SW480 (cell line): ENCODE measurements at regions not wholly inside any gene's neighbourhood (a gene's known extent, or its start where the extent isn't known, plus 50 kb on each side); places are given as distances from the start of the nearest gene placed in this dataset.
A peak's percentile ranks its signal among the peaks of the same experiment; 100 is the strongest.

Experiments
- DNase-seq: peaks from one replicate; pipeline ENCODE4 v3.0.0-alpha.2; 2016; ENCODE audit warnings: low spot score

DNA sequence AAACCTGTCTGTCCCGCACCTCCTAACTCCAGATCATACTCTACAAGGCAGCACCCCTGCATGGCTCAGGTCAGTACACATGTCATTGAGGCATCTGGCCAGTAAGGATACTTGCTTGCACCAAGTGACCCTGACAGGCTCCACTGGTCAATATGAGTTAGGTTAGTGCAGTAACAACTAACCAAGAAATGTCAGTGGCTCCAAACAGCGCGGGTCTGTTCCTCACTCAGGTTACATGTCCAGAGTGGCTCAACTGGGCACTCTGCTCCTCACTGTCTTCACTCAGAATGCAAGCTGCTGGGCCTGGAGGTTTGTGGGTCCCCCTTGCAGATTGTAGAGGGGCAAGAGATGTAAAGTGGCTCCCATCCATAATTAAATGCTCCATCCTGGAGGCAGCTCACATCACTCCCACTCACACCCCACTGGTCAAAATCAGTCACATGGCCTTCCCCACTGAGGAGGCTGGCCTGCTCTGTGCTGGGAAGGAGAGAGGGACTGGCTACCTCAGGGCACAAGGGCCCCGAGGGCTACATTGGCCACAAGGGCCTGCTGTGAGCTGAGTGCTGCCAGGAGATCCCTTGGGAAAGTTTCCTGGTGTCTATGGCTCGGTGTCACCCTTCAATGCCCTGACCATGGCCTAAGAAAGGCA, 109.1 kb upstream of the GDF10 start:
- DNase-seq = no peak

DNA sequence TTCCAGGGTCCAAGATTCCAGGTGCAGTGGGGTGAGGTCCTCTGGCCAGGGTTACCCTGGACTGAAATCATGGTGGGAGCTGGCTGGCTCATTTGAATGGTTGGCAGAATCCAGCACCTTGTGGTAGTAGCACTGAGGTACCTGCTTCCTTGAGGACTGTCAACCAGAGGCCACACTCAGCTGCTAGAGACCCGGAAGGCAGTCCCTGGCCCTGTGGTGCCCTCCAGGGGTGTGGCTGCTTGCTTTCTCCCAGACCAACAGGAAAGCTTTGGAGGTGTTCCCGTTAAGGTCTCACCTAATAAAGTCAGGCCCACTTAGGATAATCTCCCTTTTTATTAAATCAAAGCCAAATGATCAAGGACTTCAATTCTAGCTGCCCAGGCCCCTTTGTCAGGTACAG, 107.7 kb upstream of the GDF10 start:
- no peak for DNase-seq

DNA sequence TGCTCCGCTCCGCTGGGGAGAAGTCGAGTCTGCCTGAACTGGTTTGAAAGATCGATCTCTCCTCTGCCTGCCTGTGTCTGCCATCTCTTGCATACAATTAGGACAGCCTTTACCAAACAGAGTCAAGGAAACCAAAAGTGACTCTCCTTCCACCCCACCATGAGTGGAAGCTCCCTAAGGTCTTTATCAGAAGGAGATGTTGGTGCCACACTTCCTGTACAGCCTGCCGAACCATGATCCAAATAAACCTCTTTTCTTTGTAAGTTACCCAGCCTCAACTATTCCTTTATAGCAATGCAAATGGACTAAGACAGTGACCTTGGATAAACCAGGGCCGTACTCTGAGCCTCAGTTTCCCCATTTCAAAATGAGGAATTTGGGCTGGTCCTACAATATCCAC, 106.3 kb upstream of the GDF10 start:
- no peak for DNase-seq

DNA sequence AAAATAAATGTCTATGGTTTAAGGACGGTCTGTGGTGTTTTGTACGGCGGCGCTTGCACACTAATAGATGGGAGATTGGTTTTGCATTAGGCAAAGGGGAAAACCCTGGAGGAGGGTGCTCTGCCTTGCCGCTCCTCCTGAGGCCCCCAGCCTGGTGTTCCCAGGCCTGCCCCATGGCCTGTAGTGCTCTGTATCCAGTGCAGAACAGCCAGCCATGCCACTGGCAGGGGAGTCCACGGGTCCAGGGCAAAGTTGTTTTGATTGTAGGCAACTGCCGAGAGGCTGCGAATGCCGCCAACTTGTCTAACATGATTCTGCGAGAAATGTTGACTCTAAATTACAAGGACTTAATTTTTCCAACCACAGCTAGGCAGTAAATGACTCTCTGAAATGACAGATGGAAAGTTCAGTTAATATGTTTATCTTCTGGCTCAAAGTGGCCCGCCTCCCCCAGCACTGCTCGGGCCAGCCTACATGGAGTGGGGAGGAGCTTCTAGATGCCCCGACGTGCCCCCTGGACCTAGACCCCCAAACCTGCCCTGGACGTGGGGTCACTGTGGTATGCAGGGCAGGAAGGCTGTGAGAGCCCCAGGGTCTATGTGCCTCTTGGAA, 104.6 kb upstream of the GDF10 start:
- no peak for DNase-seq

DNA sequence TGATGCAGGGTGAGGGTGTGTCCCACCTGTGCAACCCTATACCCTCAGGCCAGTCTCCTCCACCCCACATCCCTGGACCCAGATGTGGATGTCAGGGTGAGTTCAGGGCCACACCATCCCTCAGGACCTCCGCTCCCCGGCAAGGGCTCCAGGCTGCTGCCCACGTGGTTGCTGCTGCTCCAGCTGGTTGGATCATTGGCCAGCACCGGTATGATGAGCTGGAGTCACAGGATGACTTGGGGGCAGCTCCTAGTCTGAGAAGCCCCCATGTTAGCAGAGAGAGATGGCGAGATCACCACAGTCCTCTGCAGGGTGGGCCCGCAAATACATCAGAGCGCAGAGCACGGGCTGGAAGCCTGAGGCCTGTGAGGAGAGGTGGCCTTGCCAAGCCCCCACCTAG, 103.3 kb upstream of the GDF10 start:
- no peak for DNase-seq

DNA sequence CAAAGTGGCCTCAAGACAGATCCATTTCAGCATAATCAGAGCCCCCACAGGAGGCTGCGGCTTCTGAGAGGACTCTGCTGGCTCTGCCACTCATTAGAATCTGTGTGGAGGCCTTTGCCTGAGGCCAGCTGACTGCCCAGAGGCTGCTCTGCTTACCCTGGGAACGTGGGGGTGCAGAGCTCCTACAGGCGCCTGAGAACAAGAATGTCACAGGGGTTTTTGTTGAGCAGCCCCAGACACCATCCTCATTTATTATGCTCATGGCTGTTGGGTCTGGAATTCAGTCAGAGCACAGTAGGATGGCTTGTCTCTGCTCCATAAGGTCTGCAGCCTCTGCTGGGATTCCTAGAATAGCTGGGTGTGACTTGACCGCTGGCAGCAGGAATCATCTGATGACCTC, 101.8 kb upstream of the GDF10 start:
- DNase-seq = no peak

DNA sequence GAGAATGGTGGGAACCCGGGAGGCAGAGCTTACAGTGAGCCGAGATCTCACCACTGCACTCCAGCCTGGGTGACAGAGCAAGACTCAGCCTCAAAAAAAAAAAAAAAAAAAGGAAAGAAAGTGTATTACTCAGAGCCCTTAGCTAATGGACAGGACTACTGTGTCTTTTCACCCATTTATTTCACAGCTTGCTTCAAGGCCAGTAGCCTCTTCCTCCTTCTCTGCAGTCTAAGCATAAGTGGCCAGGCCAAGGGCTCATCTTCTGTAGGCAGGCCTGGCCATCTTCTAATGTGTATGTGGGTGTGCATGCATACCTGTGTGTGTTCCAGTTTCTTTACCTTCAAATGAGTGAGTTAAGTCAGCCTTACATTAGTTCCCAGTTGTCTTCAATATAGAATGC, 94.8 kb upstream of the GDF10 start:
- DNase-seq = no peak

DNA sequence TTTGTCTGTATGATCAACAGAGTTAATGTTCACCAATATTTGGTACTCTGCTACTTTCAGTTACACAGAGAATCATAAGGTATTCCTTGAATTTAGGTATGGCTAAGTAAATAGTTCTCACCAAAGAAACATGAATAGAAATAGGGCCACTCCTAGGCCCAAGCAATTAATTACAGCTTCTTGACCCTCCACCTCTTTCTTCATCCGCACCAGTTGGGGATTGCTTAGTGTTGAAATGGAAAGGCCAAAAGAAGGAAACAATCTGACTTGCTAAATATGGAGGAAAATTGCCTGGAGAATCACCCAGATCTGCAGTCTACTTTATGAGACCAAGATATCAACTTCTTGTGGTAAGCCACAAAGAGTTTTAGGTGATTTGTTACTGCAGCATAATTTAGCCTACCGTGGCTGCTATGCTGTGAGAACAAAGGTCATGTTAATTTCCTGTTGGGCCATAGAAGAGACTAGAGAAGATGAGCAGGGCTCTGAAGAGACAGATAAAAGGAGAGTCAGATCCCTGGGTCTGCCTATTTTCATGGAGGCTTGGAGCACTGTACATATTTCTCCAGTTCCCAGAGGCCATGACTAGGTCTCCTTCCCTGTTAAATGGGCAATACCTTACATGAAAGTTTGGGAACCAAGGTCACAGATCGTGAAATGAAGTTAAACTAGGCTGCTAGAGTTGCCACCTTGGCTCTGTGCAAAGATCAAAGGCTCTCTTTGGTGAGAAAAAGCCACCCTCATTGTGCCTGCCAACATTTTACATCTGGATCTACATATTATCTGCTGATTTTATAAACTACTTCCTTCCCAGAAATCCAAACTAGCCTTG, 93.3 kb upstream of the GDF10 start:
- peak; percentile 33 for DNase-seq

DNA sequence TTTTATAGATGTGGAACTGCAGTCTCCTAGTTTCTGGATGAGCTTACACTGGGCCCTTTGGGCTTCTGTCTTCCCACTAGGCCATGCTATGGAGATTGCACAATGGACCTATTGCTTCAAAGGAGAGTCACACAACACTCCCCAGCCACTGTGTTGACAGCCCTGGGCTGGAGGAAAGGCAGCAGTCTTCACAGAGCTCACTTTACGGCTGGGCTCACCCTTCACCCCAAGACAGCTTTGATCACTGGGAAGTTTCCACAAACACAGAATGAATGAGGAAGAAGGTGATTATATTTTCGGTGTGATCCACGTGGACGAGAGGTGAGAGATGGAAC, 92.7 kb upstream of the GDF10 start:
- DNase-seq = peak; percentile 21

DNA sequence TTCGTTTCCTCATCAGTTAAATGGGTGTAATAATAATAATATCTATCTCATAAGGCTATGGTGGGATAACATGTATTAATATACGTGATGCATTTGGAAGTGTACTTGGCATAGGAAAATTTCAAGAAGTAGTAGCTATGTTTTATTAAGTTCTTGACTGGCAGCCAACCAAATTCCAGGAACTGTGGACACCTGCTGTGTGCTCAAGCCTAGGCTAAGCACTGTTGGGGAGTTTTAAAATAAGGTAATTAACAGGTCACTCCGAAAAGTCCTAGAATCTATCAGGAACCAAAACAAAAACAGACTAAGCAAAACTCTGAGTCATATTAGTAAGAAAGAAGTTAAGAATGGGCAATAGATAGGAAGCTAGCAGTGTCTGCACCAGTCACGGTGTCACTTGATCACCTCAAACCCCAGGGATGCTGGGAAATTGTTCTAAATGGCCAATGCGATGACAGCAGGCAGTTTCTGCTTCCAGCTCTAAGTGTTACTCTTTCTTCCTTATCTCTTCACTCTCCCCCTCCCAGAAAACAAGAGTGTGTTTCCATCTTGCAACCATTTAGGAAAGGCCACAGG, 92.0 kb upstream of the GDF10 start:
- DNase-seq = no peak

DNA sequence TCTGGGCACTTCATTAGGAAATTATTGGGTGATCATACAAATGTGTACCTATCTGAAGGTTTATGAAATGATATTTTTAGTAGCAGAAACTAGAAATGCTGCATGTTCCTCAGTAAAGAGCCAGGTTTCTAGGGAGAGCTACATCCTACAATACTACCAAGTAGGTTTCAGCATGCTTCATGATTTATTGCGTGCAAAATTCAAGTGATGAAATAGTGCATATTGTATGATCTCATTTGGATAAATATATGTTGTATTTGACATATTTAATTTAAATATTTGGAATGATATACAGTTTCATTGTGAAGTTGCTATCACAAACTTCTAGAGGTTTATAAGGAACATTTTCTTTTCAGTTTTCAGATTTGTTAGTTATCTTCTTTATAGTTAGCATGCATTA, 90.5 kb upstream of the GDF10 start:
- no peak for DNase-seq

DNA sequence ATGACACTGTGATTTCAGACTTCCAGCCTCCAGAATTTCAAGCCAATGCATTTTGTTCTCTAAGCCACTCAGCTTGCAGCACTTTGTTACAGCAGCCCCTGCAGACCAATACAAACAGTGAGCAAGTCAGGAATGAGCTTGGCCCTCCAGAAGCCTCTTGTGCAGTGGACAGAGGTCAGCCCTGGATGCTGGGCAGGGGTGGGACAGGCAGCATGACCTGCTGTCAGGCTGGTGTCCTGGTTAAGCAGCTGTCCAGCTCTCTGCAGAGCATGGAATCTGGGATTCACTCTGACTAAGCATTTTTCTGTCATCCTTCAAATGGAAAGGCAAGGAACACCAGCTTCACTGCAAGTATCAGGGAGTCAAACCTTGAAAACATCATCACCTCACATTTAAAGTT, 85.5 kb upstream of the GDF10 start:
- no peak for DNase-seq

DNA sequence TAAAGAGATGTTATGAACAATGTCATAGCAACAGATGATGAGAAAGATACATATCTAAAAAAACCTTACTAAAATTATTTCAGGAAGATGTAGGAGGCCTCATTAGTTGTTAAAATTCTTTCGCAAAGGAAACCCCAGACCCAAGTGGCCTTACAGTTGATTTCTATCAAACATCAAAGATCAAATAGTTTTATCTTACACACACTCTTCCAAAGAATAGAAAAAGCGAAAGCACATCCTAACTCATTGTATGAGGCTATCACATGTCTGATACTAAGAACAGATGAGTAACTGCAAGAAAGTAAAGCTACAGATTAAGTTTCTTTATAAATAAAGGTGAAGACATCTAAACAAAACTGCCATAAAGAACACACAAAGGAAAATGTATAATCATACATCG, 82.9 kb upstream of the GDF10 start:
- DNase-seq = no peak

DNA sequence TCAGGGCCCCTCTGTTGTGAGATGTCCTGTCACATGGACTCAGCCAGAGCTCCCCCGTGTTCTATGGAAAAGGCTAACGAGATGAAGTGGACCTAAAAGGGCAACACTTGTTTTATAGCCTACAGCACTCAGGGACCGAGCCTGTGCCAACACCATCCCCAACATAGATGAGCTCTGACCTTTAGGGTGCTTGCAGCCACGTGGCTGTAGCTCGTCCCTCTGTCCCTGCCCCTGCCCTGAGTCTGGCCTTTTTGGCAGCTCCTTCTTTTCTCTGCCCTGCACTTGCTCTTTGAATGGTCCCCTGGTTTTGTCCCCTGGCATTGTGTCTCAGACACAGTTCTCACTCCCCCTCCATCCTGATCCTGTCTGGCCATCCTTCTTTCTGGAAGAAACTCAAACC, 81.2 kb upstream of the GDF10 start:
- no peak for DNase-seq

DNA sequence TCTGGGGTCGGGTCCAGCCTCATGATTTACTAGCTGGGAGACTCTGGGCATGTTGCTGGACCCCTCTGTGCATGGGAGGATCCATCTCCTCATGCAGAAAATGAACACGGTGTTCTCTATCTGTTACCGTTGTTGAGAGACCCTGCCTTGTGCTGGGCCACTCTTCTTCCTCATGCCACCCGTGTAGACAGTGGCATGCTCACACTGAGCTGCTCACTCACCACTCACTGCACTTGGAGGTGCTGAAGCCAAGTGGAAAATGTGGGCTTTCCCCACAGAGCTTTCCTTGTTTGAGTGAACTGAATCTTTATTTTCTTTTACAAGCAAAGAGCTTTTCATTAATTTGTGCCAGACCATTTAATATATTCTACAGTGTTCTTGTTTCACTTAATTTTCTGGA, 77.5 kb upstream of the GDF10 start:
- no peak for DNase-seq

DNA sequence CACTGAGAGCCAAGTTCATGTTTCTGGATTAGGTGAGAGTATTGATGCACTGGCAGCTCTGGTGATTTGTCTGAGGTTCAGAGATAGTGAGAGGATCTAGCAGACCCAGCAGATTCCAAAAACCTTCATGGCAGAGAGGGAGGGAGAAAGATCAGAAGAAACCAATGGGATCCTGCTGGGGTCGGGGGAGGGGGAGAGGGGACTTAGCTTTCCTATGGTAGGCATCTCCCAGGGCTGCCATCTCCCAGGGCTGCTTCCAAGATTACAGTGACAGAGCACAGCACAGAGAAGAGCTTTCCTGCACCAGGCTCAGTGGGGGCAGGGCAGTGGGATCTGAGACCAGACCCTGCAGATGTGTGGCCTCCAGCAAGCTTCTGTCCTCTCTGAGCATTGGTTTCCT, 76.8 kb upstream of the GDF10 start:
- no peak for DNase-seq

DNA sequence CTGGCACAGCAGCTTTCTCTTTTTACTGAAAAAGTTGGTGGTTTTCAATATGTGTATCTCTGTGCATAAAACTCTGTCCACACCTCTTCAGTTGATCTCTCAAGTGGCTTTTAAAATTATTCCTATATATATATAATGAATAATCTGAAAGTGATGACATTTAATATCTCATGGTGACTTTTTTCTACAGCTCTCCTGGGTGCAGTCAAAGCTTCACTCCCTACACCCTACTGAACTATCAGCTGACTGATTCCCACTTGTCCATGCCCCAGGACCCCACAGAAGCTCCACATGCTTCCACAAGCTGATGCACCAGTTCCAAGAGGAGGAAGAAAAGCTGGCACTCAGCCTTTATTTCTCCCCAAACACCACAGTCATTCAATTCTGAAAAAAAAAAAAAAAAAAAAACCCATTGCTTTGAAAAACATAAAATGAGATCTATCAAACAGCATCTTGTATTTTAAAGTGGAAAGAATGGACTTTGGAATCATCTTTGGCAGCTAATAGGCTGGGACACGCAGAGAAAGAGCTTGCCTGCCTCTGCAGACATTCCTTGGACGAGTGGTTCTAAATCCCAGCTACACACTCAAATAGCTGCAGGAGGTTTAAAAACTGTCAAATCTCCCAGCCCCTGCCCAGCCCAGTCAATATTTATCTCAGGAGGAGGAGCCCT, 75.3 kb upstream of the GDF10 start:
- no peak for DNase-seq

DNA sequence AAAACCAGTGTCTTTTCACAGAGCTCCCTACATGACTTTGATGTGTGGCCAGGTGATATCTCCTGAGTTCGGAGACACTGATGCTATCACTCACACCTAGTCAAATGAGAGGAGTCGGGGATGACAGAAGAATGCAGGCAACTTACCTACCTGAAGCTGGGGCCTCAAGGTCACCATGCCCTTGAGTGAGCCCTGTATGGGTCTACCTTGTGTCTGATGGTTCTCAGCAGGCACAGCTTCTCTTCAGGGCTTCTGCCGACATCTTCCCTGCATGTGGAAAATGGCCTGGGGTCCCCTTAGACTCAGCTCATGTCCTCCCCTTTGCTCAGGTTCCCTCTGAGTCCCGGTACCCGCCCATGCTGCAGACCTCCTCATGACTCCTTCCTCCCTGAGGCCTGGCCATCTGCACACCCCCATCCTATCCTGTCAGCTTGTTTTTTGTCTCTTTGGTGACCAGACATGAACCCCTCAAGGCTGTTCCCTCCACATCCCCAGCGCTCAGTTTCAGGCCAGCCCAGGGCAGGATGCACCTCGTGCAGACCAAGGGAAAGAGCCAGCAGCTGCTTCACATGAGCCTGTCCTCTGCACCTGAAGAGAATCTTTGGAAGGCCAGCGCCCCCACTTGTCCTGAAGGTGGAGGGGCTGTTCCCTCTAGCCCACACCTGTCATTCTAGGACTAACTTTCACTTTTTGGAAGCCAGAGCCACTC, 74.6 kb upstream of the GDF10 start:
- DNase-seq = no peak

DNA sequence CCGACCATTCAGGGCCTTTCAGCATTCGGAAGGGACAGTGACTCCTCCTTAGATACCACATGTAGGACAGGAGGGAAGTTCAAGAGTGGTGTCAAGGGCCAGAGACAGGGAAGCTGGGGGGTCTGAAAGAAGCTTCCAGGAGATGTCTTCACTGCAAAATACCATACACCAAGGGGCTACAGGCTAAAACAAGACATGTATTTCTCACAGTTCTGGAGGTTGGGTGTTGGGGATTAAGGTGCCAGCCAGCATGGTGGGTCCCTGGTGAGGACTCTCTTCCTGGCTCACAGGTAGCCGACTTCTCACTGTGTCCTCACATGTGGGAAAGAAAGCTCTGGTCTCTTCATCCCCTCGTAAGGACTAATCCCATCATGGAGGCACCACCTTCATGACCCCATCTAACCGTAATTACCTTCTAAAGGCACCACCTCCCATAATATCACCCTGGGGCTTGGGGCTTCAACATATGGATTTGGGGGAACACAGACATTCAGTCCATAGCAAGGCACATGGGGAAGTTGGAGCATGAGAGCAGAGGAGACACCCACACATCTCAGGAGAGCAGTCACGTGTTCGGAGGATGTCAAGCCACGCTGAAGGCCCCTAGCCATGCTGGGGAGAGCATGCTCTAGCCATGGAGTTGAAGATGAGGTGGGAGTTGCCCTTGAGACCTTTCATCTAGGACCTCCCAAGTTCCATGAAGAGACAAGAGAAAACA, 73.9 kb upstream of the GDF10 start:
- no peak for DNase-seq

DNA sequence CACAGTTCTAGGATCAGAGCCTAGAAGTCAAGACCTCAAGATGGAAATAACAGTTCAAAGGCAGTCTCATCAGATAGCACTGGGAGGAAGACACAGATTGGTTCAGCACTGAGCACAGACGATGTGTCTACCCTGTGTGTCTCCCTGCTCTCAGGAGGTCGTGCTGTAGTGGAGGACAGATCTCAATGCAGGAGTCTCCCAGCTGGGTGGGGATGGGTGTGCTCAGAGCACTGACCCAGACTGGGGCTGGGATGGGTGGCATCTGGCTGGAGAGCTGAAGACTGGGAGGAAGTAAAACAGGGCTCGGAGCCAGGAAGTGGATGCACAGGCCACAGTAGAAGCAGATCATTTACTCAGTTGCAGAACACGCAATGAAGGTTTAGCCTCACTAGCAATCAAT, 69.5 kb upstream of the GDF10 start:
- no peak for DNase-seq

DNA sequence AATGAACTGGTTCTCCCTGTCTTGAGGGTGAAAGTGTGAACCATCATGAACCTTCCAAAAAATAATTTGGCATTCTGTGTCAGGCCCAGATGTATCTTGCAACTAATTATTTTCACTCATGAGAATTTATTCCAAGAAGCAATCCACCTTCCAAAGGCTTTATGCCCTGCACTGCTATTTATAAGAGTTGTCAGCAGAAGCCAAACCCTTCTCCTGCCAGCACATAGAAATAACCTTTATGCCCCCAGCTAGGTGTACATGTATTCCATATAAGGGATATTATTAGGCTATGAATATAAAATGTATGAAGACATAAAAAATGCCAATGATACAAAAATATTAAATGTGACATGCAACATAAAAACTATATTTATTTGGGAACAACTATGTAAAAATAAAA, 69.0 kb upstream of the GDF10 start:
- DNase-seq = no peak
